HFFc6 (cell line): ENCODE measurements at regions not wholly inside any gene's neighbourhood (a gene's known extent, or its start where the extent isn't known, plus 50 kb on each side); places are given as distances from the start of the nearest gene placed in this dataset.

ENCODE experiments used
- DNase-seq: peaks from one replicate; pipeline ENCODE4 v3.0.0-alpha.2; 2018
- H3K27ac Mint-ChIP-seq: 2 replicates; pipeline ENCODE4 v1.8.0; 2020; ENCODE audit warnings: mild to moderate bottlenecking, mixed read lengths
- H3K27me3 Mint-ChIP-seq: 2 replicates; pipeline ENCODE4 v1.8.0; 2021; ENCODE audit warnings: mild to moderate bottlenecking, moderate library complexity, mixed read lengths; ENCODE audit not compliant: insufficient read depth
- H3K36me3 Mint-ChIP-seq: 2 replicates; pipeline ENCODE4 v1.8.0; 2021; ENCODE audit warnings: low read depth, mixed read lengths
- H3K4me1 Mint-ChIP-seq: 2 replicates; pipeline ENCODE4 v1.8.0; 2020; ENCODE audit warnings: low read depth, mixed read lengths
- H3K4me3 Mint-ChIP-seq: 2 replicates; pipeline ENCODE4 v1.8.0; 2020; ENCODE audit warnings: mild to moderate bottlenecking, moderate library complexity, mixed read lengths
- H3K9me3 Mint-ChIP-seq: 2 replicates; pipeline ENCODE4 v1.8.0; 2020; ENCODE audit warnings: mild to moderate bottlenecking, mixed read lengths
- CTCF ChIP-seq: fragments of 200-600 bp; sonication (generic); IDR thresholded peaks from 2 replicates; pipeline ENCODE4 v1.5.0; 2021; ENCODE audit warnings: antibody characterized with exemption, mild to moderate bottlenecking

- Mint-ChIP-seq H3K4me3 (no peak overlapping the region), H3K9me3 (peaks cover 22% of the 10 kb centered on the region), H3K36me3 (no peaks in the 10 kb centered on the region), H3K27ac (no peak overlapping the region), H3K27me3 (no peaks in the 10 kb centered on the region), H3K4me1 (no peaks in the 10 kb centered on the region)
- DNase-seq: no peak
- TF ChIP-seq CTCF: no peak
Observed at GRCh38 chr2:16019617-16020351, 79.4 kb downstream of the MYCN start.

GRCh38 chr2:16019060-16019480 lies 78.7 kb downstream of the MYCN start:
- Mint-ChIP-seq H3K4me3 (no peak overlapping the region), H3K9me3 (peaks cover 23% of the 10 kb centered on the region), H3K27me3 (no peaks in the 10 kb centered on the region), H3K4me1 (no peaks in the 10 kb centered on the region), H3K27ac (no peak overlapping the region), H3K36me3 (no peaks in the 10 kb centered on the region)
- no peak for DNase-seq
- TF ChIP-seq CTCF: no peak

GRCh38 chr2:16018277-16019059 lies 78.1 kb downstream of the MYCN start:
- DNase-seq: no peak
- Mint-ChIP-seq H3K4me3 (no peak overlapping the region), H3K4me1 (no peaks in the 10 kb centered on the region), H3K27ac (no peak overlapping the region), H3K27me3 (peaks cover under 1% of the 10 kb centered on the region; the same call in 1 of the 2 replicates), H3K9me3 (peaks cover 28% of the 10 kb centered on the region), H3K36me3 (no peaks in the 10 kb centered on the region)
- no peak for TF ChIP-seq CTCF

- TF ChIP-seq CTCF: no peak
- no peak overlapping the region for H3K4me3 Mint-ChIP-seq
- H3K4me1 Mint-ChIP-seq: no peaks in the 10 kb centered on the region
- H3K27ac Mint-ChIP-seq: no peak overlapping the region
- DNase-seq: no peak
- H3K9me3 Mint-ChIP-seq: peaks cover 39% of the 10 kb centered on the region
- peaks cover 3% of the 10 kb centered on the region; the same call in 1 of the 2 replicates for H3K27me3 Mint-ChIP-seq
- H3K36me3 Mint-ChIP-seq: no peaks in the 10 kb centered on the region
Observed at GRCh38 chr2:16016282-16016681, 75.9 kb downstream of the MYCN start.

- H3K4me3 Mint-ChIP-seq: no peak overlapping the region
- peaks cover 39% of the 10 kb centered on the region for H3K9me3 Mint-ChIP-seq
- no peaks in the 10 kb centered on the region for H3K4me1 Mint-ChIP-seq
- H3K27ac Mint-ChIP-seq: no peak overlapping the region
- peaks cover 3% of the 10 kb centered on the region; the same call in 1 of the 2 replicates for H3K27me3 Mint-ChIP-seq
- no peak for TF ChIP-seq CTCF
- H3K36me3 Mint-ChIP-seq: no peaks in the 10 kb centered on the region
- no peak for DNase-seq
Observed at GRCh38 chr2:16015903-16016265, 75.5 kb downstream of the MYCN start.
